Stomach (tissue), 8 donors: ENCODE measurements at regions not wholly inside any gene's neighbourhood (a gene's known extent, or its start where the extent isn't known, plus 50 kb on each side); places are given as distances from the start of the nearest gene placed in this dataset.
"Not testable (repeated sequence)": the region's sequence is repeated elsewhere in the genome, so short reads cannot be mapped to it uniquely, and the experiment has no call there.

ENCODE experiments used
- DNase-seq, 2 donors: peaks; one replicate each; pipeline versions ENCODE4 v3.0.0 to v3.0.0-alpha.2; 2013 to 2019
- H3K27ac ChIP-seq, 5 donors: fragments of 200-600 bp in 4 of 5; sonication (generic) in 4 of 5; one replicate each; pipeline ENCODE4 v1.5.1; 2013 to 2019; ENCODE audit warnings: mild to moderate bottlenecking in 1 of 5, moderate library complexity in 1 of 5
- H3K27me3 ChIP-seq, 3 donors: fragments of 200-600 bp; sonication (generic); one replicate each; pipeline ENCODE4 v1.5.1; 2017 to 2019; ENCODE audit warnings: mixed run types in 1 of 3
- H3K36me3 ChIP-seq, 4 donors: fragments of 200-600 bp; sonication (generic); 1 replicate in 3 of 4; 2 replicates in 1 of 4; pipeline ENCODE4 v1.5.1; 2016 to 2019
- H3K4me1 ChIP-seq, 4 donors: fragments of 200-600 bp; sonication (generic); one replicate each; pipeline ENCODE4 v1.5.1; 2016 to 2019
- H3K4me3 ChIP-seq, 4 donors: fragments of 200-600 bp; sonication (generic) in 3 of 4; one replicate each; pipeline ENCODE4 v1.5.1; 2016 to 2019; ENCODE audit warnings: mild to moderate bottlenecking in 1 of 4
- H3K9me3 ChIP-seq, 4 donors: fragments of 200-600 bp; sonication (generic); one replicate each; pipeline ENCODE4 v1.5.1; 2016 to 2019
- EP300 ChIP-seq: sonication (generic); formaldehyde crosslinking; IDR thresholded peaks from one replicate; pipeline ENCODE4 v1.6.1; 2017; ENCODE audit warnings: antibody characterized with exemption
- POLR2A ChIP-seq, 4 donors: fragments of 450-650 bp; IDR thresholded peaks; one replicate each; pipeline ENCODE4 v1.6.1; 2016; ENCODE audit warnings: antibody characterized with exemption in 4 of 4, control low read depth in 2 of 4, mild to moderate bottlenecking in 1 of 4, moderate library complexity in 1 of 4
- POLR2AphosphoS5 ChIP-seq, 3 donors: sonication (generic); formaldehyde crosslinking; IDR thresholded peaks; one replicate each; pipeline ENCODE4 v1.6.1; 2016; ENCODE audit warnings: antibody characterized with exemption in 3 of 3
- whole genome bisulfite sequencing, 5 donors: extraction: QIAGEN DNeasy Blood & Tissue Kit in 3 of 5; methylation state at CpG; one replicate each; pipeline versions ENCODE4 v1.1.5 to v1.1.7; 2013 to 2018; 5-methylcytosine and 5-hydroxymethylcytosine counted together
- intact Hi-C: fragments of 100-400 bp; cut with DNase I; formaldehyde crosslinking; loops from one replicate; pipeline ENCODE4 v1.15.1; 2023; ENCODE audit warnings: low total_unique reads
- TF ChIP-seq, protein P1 (sequence below), 7 experiments: fragments of 450-650 bp in 4 of 7; fragments of 200-600 bp in 3 of 7; sonication (generic) in 3 of 7; IDR thresholded peaks; one replicate each; pipeline ENCODE4 v1.5.1; 2016 to 2019; ENCODE audit warnings: antibody characterized with exemption in 7 of 7, control low read depth in 2 of 7, mild to moderate bottlenecking in 1 of 7
- donor health status: healthy with polysubstance abuse.
- donor health status: Bipolar disorder and iron deficiency.
- donor health status: healthy.

DNA sequence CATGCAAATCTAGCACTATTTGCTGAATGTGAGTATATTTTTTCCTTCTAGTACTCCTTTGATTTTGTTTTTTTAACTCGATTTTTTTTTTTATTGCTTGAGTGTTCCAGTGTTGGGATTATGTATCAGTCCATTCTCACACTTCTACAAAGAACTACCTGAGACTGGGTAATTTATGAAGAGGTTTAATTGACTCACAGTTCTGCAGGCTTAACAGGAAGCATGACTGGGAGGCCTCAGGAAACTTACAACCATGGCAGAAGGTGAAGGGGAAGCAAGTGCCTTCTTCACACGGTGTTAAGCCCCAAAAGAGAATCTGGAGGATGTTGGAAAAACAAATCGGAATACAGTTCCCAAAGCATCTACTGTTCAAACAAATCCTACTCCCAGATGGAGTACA, 69.1 kb downstream of the ZNF518B start:
- H3K4me1 ChIP-seq, H3K27me3 ChIP-seq, H3K27ac ChIP-seq, H3K4me3 ChIP-seq, H3K36me3 ChIP-seq, intact Hi-C loops, DNase-seq: not testable (repeated sequence)
- WGBS, 5 donors: 56 to 68% (median 64%) methylated on average over 3 of the region's 3 CpGs
- H3K9me3 ChIP-seq: peaks cover 0 to 11% (median 3%) of the 10 kb centered on the region in 4 donors

- H3K4me3 ChIP-seq: no peak overlapping the region
- no peaks in the 10 kb centered on the region for H3K36me3 ChIP-seq
- no peak for TF ChIP-seq POLR2AphosphoS5 (IDR thresholded peaks at IDR 0.05)
- no peak for TF ChIP-seq POLR2A (IDR thresholded peaks at IDR 0.05)
- TF ChIP-seq, protein P1, sequence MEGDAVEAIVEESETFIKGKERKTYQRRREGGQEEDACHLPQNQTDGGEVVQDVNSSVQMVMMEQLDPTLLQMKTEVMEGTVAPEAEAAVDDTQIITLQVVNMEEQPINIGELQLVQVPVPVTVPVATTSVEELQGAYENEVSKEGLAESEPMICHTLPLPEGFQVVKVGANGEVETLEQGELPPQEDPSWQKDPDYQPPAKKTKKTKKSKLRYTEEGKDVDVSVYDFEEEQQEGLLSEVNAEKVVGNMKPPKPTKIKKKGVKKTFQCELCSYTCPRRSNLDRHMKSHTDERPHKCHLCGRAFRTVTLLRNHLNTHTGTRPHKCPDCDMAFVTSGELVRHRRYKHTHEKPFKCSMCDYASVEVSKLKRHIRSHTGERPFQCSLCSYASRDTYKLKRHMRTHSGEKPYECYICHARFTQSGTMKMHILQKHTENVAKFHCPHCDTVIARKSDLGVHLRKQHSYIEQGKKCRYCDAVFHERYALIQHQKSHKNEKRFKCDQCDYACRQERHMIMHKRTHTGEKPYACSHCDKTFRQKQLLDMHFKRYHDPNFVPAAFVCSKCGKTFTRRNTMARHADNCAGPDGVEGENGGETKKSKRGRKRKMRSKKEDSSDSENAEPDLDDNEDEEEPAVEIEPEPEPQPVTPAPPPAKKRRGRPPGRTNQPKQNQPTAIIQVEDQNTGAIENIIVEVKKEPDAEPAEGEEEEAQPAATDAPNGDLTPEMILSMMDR (IDR thresholded peaks at IDR 0.05): no peak
- no peak for TF ChIP-seq EP300
- H3K27ac ChIP-seq: no peak overlapping the region
- WGBS, 5 donors: 86 to 96% (median 93%) methylated on average over 3 of the region's 3 CpGs
- DNase-seq: no peak
- H3K27me3 ChIP-seq: no peaks in the 10 kb centered on the region
- no peaks in the 10 kb centered on the region for H3K4me1 ChIP-seq
- intact Hi-C loops: no loop called here
- peaks cover 0 to 3% (median 0%) of the 10 kb centered on the region in 4 donors for H3K9me3 ChIP-seq
Measured at GRCh38 chr4:10385994-10386394, 71.2 kb downstream of the ZNF518B start.

DNA sequence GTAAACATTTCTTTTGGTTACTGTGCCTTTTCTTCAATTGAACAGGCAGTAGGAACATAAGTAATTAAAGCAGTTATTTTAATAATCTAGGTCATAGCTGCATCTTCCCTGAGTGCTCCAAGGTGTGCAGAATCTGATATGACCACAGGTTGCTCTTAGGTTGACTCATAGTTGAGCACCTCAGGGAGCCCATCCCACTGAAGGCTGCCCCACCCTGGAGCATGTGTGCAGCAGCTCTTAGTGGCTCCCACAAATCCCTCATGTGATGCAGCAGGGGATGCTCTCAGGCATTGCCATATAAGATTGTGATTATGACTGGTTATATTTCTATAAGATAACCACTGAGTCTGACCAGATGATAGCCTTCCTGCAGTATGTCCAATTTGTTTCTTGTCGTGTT, 72.3 kb downstream of the ZNF518B start:
- intact Hi-C loops: no loop called here
- Histone ChIP-seq H3K36me3 (no peaks in the 10 kb centered on the region), H3K4me1 (no peaks in the 10 kb centered on the region), H3K4me3 (no peak overlapping the region), H3K9me3 (no peaks in the 10 kb centered on the region), H3K27me3 (no peaks in the 10 kb centered on the region), H3K27ac (no peak overlapping the region)
- DNase-seq: no peak
- TF ChIP-seq EP300 (no peak), POLR2AphosphoS5 (IDR thresholded peaks at IDR 0.05) (no peak), POLR2A (IDR thresholded peaks at IDR 0.05) (no peak)
- TF ChIP-seq, protein P1 (IDR thresholded peaks at IDR 0.05): no peak
- WGBS, 5 donors: 67 to 89% (median 81%) methylated on average over 1 of the region's 1 CpG

DNA sequence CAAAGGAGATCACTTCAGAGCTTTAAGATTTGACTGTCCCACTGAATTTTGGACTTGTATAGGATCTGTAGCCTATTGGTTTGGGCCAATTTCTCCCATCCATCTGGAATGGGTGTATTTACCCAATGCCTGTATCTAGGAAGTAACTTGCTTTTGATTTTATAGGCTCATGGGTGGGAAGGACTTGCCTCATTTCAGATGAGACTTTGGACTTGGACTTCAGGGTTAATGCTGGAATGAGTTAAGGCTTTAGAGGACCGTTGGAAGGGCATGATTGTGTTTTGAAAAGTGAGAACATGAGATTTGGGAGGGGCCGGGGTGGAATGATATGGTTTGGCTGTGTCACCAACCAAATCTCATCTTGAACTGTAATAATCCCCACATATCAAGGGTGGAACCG, 73.8 kb downstream of the ZNF518B start:
- no peaks in the 10 kb centered on the region for H3K9me3 ChIP-seq
- WGBS, 5 donors: 45 to 59% (median 52%) methylated on average over 3 of the region's 3 CpGs
- no peaks in the 10 kb centered on the region for H3K4me1 ChIP-seq
- H3K27ac ChIP-seq: no peak overlapping the region
- no peak overlapping the region for H3K4me3 ChIP-seq
- H3K27me3 ChIP-seq: no peaks in the 10 kb centered on the region
- DNase-seq: no peak
- intact Hi-C loops: no loop called here
- TF ChIP-seq, protein P1 (IDR thresholded peaks at IDR 0.05): no peak
- no peak for TF ChIP-seq EP300
- no peak for TF ChIP-seq POLR2A (IDR thresholded peaks at IDR 0.05)
- no peak for TF ChIP-seq POLR2AphosphoS5 (IDR thresholded peaks at IDR 0.05)
- no peaks in the 10 kb centered on the region for H3K36me3 ChIP-seq

DNA sequence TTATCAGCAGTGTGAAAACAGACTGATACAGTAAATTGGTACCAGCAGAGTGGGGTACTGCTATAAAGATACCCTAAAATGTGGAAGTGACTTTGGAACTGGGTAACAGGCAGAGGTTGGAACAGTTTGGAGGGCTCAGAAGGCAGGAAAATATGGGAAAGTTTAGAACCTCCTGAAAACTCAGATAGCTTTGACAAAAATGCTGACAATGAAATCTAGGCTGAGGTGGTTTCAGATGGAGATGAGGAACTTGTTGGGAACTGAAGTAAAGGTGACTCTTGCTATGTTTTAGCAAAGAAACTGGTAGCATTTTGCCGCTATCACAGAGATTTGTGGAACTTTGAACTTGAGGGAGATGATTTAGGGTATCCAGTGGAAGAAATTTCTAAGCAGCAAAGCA, 75.1 kb downstream of the ZNF518B start:
- H3K4me1 ChIP-seq, H3K9me3 ChIP-seq, DNase-seq, H3K27ac ChIP-seq, H3K4me3 ChIP-seq, intact Hi-C loops, H3K36me3 ChIP-seq, H3K27me3 ChIP-seq: not testable (repeated sequence)
- WGBS, 5 donors: 84 to 100% (median 97%) methylated on average over 1 of the region's 1 CpG

DNA sequence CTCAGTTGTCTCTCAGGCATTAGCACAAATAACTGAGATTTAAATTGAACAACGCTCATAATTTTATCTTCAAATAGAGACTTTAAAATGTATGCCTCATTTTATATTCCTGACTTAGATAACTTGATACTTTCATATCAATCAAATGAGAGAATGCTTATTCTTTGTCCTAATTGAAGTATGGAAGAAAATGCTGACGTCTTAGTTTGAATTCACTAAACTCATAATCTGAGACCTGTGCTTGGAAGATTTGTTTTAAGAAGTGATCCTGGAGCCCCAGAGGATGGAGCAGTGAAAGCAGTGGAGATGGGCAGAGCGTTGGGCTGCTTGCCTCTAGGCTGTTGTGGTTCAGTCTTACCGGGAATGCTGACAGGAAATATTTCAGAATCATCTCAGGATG, 76.1 kb downstream of the ZNF518B start:
- Histone ChIP-seq H3K27me3 (no peaks in the 10 kb centered on the region), H3K4me1 (no peaks in the 10 kb centered on the region), H3K4me3 (no peak overlapping the region), H3K9me3 (no peaks in the 10 kb centered on the region), H3K27ac (no peak overlapping the region), H3K36me3 (no peaks in the 10 kb centered on the region)
- 79 to 91% (median 85%) methylated on average over 4 of the region's 4 CpGs for WGBS, 5 donors
- no peak for DNase-seq
- TF ChIP-seq POLR2AphosphoS5 (IDR thresholded peaks at IDR 0.05) (no peak), POLR2A (IDR thresholded peaks at IDR 0.05) (no peak), EP300 (no peak)
- TF ChIP-seq, protein P1 (IDR thresholded peaks at IDR 0.05): no peak
- intact Hi-C loops: no loop called here
